Chondrocyte (in vitro differentiated cells): ENCODE measurements at regions not wholly inside any gene's neighbourhood (a gene's known extent, or its start where the extent isn't known, plus 50 kb on each side); places are given as distances from the start of the nearest gene placed in this dataset.

Experiments
- DNase-seq: peaks from one replicate; pipeline ENCODE4 v3.0.0; 2021; ENCODE audit warnings: mixed read lengths, low spot score
- H3K27ac Mint-ChIP-seq: one replicate; pipeline ENCODE4 v1.8.0; 2021; ENCODE audit warnings: mild to moderate bottlenecking, moderate library complexity, mixed read lengths; ENCODE audit not compliant: unreplicated experiment
- H3K27me3 Mint-ChIP-seq: 2 replicates; pipeline ENCODE4 v1.8.0; 2021; ENCODE audit warnings: low read depth, mixed read lengths
- H3K36me3 Mint-ChIP-seq: 2 replicates; pipeline ENCODE4 v1.8.0; 2021; ENCODE audit warnings: low read depth, mixed read lengths
- H3K4me1 Mint-ChIP-seq: 2 replicates; pipeline ENCODE4 v1.8.0; 2021; ENCODE audit warnings: low read depth, mild to moderate bottlenecking, mixed read lengths
- H3K4me3 Mint-ChIP-seq: one replicate; pipeline ENCODE4 v1.8.0; 2021; ENCODE audit warnings: mild to moderate bottlenecking, moderate library complexity, mixed read lengths; ENCODE audit not compliant: unreplicated experiment
- H3K9me3 Mint-ChIP-seq: 2 replicates; pipeline ENCODE4 v1.8.0; 2021; ENCODE audit warnings: low read depth, mixed read lengths
- TF ChIP-seq, protein P1 (sequence below): fragments of 200-600 bp; sonication (generic); IDR thresholded peaks from 2 replicates; pipeline ENCODE4 v1.5.0; 2021; ENCODE audit warnings: antibody characterized with exemption, mild to moderate bottlenecking, moderate library complexity

DNA sequence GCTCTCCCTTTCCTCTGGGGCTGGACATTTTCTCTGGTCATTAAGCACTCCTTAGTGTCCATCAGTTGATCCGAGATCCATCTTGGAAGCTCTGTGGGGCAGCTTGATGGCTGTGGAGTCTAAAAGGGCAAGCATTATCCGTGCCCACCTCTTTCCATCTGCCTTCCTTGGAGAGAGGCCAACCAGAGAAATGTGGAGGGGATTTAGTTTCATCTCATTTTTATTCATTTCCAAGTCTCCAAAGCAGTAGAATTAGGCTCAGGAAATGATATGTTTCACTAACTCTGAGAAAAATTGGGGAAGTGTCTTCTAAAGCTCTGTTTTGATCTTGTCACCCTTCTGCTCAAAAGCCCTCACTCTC is 95.9 kb upstream of the KLHL25 start:
- Mint-ChIP-seq H3K27ac (no peak overlapping the region), H3K36me3 (no peaks in the 10 kb centered on the region), H3K4me1 (no peaks in the 10 kb centered on the region), H3K4me3 (no peak overlapping the region), H3K27me3 (peaks cover 51% of the 10 kb centered on the region), H3K9me3 (no peaks in the 10 kb centered on the region)
- no peak for DNase-seq
- TF ChIP-seq, protein P1, sequence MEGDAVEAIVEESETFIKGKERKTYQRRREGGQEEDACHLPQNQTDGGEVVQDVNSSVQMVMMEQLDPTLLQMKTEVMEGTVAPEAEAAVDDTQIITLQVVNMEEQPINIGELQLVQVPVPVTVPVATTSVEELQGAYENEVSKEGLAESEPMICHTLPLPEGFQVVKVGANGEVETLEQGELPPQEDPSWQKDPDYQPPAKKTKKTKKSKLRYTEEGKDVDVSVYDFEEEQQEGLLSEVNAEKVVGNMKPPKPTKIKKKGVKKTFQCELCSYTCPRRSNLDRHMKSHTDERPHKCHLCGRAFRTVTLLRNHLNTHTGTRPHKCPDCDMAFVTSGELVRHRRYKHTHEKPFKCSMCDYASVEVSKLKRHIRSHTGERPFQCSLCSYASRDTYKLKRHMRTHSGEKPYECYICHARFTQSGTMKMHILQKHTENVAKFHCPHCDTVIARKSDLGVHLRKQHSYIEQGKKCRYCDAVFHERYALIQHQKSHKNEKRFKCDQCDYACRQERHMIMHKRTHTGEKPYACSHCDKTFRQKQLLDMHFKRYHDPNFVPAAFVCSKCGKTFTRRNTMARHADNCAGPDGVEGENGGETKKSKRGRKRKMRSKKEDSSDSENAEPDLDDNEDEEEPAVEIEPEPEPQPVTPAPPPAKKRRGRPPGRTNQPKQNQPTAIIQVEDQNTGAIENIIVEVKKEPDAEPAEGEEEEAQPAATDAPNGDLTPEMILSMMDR, result no peak

DNA sequence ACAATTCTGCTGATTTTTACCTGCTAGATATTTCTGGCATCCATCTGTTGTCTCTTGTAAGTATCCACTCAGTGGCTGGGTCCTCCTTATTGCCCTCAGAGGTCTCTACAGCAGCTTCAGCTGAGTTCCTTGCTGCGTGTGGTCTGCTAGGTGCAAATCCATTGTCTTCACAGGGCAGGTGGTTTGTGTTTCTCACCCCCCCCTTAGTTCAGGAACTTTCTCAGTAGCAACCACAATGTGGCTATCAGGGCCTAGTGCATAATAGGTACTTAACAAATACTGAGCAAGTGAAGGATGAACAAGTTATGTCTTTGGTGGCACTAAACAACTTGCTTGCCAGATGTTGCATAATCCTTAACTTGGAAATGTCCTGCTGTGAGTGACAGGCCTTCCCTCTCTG is 96.7 kb upstream of the KLHL25 start:
- peaks cover 48% of the 10 kb centered on the region for H3K27me3 Mint-ChIP-seq
- TF ChIP-seq, protein P1, result no peak
- no peak for DNase-seq
- H3K27ac Mint-ChIP-seq, result no peak overlapping the region
- H3K9me3 Mint-ChIP-seq, result no peaks in the 10 kb centered on the region
- no peaks in the 10 kb centered on the region for H3K36me3 Mint-ChIP-seq
- no peak overlapping the region for H3K4me3 Mint-ChIP-seq
- no peaks in the 10 kb centered on the region for H3K4me1 Mint-ChIP-seq

DNA sequence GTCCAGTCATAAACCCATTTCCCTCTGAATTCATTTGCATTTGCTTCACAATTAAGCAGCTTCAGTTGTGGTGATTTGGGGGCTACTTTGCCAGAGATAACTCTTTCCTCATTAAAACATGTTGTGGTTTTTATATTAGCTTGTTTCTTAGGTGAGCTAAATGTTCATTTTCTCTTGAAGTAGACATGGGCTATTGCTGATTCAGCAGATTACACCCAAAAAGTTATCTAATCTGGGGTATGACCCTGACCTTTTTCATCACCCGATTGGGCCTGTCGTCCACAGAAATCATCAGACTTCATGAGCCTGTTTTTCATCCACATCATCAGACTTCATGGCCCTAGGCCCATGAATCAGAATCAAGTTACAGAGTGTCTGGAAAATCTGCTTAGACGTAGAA is 97.5 kb upstream of the KLHL25 start:
- DNase-seq, result no peak
- no peak overlapping the region for H3K4me3 Mint-ChIP-seq

DNA sequence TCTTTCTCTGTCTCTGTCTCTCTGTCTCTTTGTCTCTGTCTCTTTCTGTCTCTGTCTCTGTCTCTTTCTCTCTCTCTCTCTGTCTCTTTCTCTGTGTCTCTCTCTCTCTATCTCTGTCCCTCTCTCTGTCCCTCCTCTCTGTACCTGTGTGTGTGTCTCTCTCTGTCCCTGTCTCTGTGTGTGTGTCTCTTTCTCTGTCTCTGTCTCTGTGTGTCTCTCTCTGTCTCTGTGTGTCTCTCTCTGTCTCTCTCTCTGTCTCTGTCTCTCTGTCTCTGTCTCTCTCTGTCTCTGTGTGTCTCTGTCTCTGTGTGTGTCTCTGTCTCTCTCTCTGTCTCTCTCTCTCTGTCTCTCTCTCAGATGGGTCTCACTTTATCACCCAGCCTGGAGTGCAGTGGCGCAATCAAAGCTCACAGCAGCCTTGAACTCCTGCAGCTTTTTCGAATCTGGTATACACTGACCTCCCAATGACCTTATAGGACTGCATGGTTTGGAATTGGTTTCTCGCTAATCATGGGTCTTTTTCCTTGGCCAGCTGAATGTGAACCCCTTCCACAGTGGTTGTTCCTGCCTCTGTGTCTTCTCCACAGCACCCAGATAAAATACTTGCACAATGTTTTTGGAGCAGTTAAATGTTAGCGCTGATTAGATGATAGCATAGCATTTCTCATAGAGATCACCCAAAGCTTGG is 102.6 kb upstream of the KLHL25 start:
- H3K4me1 Mint-ChIP-seq, result no peaks in the 10 kb centered on the region
- H3K4me3 Mint-ChIP-seq, result no peak overlapping the region
- TF ChIP-seq, protein P1, result no peak
- H3K36me3 Mint-ChIP-seq, result no peaks in the 10 kb centered on the region
- H3K27me3 Mint-ChIP-seq, result peaks cover 53% of the 10 kb centered on the region
- no peak for DNase-seq
- no peaks in the 10 kb centered on the region for H3K9me3 Mint-ChIP-seq
- no peak overlapping the region for H3K27ac Mint-ChIP-seq

More for the DNA sequence above, 97.5 kb upstream of the KLHL25 start:
- H3K27ac Mint-ChIP-seq, result no peak overlapping the region
- no peaks in the 10 kb centered on the region for H3K9me3 Mint-ChIP-seq
- H3K36me3 Mint-ChIP-seq, result no peaks in the 10 kb centered on the region
- TF ChIP-seq, protein P1, result no peak
- H3K4me1 Mint-ChIP-seq, result no peaks in the 10 kb centered on the region
- H3K27me3 Mint-ChIP-seq, result peaks cover 53% of the 10 kb centered on the region

DNA sequence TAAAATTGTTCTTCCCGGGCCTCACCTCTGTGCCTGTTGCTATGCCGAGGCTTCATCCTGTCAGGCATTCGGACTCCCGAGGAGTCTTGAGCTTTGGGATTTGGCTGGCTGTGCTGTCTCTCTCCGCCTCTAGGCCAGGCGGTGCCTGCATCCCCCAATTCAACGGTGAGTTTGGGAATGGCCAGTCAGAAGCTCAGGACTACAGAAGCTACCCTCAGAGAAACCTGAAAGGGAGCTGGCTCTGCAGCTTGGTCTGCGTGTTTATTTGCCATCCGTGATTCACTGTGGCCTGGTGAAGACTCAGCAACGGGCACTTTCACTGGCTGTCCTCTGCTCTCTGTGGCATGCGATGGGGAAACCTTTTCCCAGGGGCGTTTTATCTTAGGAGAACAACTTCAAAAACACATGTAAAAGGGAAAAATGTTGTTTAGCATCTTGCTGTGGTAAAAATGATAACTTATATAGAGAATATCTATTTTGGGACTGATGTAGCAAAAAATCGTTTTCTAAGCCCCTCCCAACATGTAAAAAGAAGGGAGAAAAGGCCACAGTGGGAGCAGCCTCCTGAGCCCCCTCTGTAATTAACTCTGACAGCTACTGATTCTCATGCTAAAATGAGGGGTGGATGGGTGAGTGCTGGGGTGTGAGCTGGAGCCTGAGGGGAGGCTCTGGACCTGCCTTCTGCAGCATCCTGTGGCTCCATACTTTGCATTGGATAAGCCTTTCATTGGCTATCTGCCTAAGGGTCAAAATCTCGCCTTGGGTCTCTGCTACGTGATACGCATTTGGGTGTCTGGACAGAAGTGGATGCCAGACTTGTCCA is 103.4 kb upstream of the KLHL25 start:
- TF ChIP-seq, protein P1, result no peak
- H3K36me3 Mint-ChIP-seq, result no peaks in the 10 kb centered on the region
- no peak for DNase-seq
- peaks cover 54% of the 10 kb centered on the region for H3K27me3 Mint-ChIP-seq
- no peak overlapping the region for H3K27ac Mint-ChIP-seq
- H3K9me3 Mint-ChIP-seq, result no peaks in the 10 kb centered on the region
- no peak overlapping the region for H3K4me3 Mint-ChIP-seq
- H3K4me1 Mint-ChIP-seq, result no peaks in the 10 kb centered on the region
